CD14-positive monocyte (primary cell): ENCODE measurements at regions not wholly inside any gene's neighbourhood (a gene's known extent, or its start where the extent isn't known, plus 50 kb on each side); places are given as distances from the start of the nearest gene placed in this dataset.
A peak's percentile ranks its signal among the peaks of the same experiment; 100 is the strongest.

Experiments used
- DNase-seq, 3 donors: peaks; one replicate each; pipeline ENCODE4 v3.0.0-alpha.2; 2011 to 2022
- H2AFZ ChIP-seq: 2 replicates; pipeline ENCODE4 v1.6.0; 2012; ENCODE audit warnings: mild to moderate bottlenecking, low read depth, low read length, inconsistent platforms; ENCODE audit not compliant: insufficient read depth, poor library complexity, severe bottlenecking
- H3K27ac ChIP-seq, 2 donors: 1 replicate in 1 of 2; 2 replicates in 1 of 2; pipeline ENCODE4 v1.5.1; 2012 to 2013; ENCODE audit warnings: low read length in 2 of 2, control low read depth in 1 of 2, inconsistent platforms in 1 of 2, low read depth in 1 of 2, mild to moderate bottlenecking in 1 of 2
- H3K27me3 ChIP-seq, 2 donors: one replicate each; pipeline versions ENCODE4 v1.6.0 to v1.6.1; 2011 to 2013; ENCODE audit warnings: low read length in 2 of 2; ENCODE audit not compliant: control insufficient read depth in 2 of 2, insufficient read depth in 2 of 2
- H3K36me3 ChIP-seq, 2 donors: replicated peaks in 1 of 2; 1 replicate in 1 of 2; 2 replicates in 1 of 2; pipeline versions ENCODE4 v1.5.1 to v1.6.1; 2012 to 2013; ENCODE audit warnings: low read length in 2 of 2, control low read depth in 1 of 2, inconsistent platforms in 1 of 2, mild to moderate bottlenecking in 1 of 2; ENCODE audit not compliant: insufficient read depth in 2 of 2, control insufficient read depth in 1 of 2
- H3K4me1 ChIP-seq, 2 donors: 1 replicate in 1 of 2; 2 replicates in 1 of 2; pipeline versions ENCODE4 v1.5.1 to v1.6.1; 2012 to 2013; ENCODE audit warnings: low read length in 2 of 2, control low read depth in 1 of 2, inconsistent platforms in 1 of 2, mild to moderate bottlenecking in 1 of 2, moderate library complexity in 1 of 2; ENCODE audit not compliant: insufficient read depth in 2 of 2, control insufficient read depth in 1 of 2
- H3K4me2 ChIP-seq: replicated peaks from 2 replicates; pipeline ENCODE3; 2012; ENCODE audit warnings: low read length, moderate library complexity, mild to moderate bottlenecking; ENCODE audit not compliant: poor library complexity, severe bottlenecking; ENCODE audit errors: extremely low read depth
- H3K4me3 ChIP-seq, 3 experiments: fragments of 200-600 bp in 1 of 3; sonication (generic) in 1 of 3; replicated peaks in 1 of 3; 1 replicate in 2 of 3; 2 replicates in 1 of 3; pipeline ENCODE4 v1.5.1; 2011 to 2013; ENCODE audit warnings: low read length in 3 of 3, mild to moderate bottlenecking in 3 of 3, control low read depth in 2 of 3, low read depth in 2 of 3, inconsistent platforms in 1 of 3, moderate library complexity in 1 of 3
- H3K79me2 ChIP-seq: 2 replicates; pipeline ENCODE4 v1.6.0; 2012; ENCODE audit warnings: mild to moderate bottlenecking, control low read depth, inconsistent platforms, low read length, moderate library complexity; ENCODE audit not compliant: insufficient read depth
- H3K9ac ChIP-seq: 2 replicates; pipeline ENCODE4 v1.6.0; 2017; ENCODE audit warnings: low read length, mild to moderate bottlenecking; ENCODE audit not compliant: insufficient read depth, poor library complexity, severe bottlenecking
- H3K9me3 ChIP-seq, 2 donors: replicated peaks in 1 of 2; 1 replicate in 1 of 2; 2 replicates in 1 of 2; pipeline versions ENCODE4 v1.5.1 to v1.6.1; 2012 to 2013; ENCODE audit warnings: low read length in 2 of 2, control low read depth in 1 of 2; ENCODE audit not compliant: control insufficient read depth in 1 of 2, insufficient read depth in 1 of 2
- H4K20me1 ChIP-seq: 2 replicates; pipeline ENCODE4 v1.6.0; 2012; ENCODE audit warnings: mild to moderate bottlenecking, low read length, control low read depth, moderate library complexity; ENCODE audit not compliant: insufficient read depth
- H3K27ac Mint-ChIP-seq, 7 donors: one replicate each; pipeline ENCODE4 v1.8.0; 2020; ENCODE audit warnings: mild to moderate bottlenecking in 7 of 7, mixed read lengths in 7 of 7, moderate library complexity in 6 of 7, inconsistent platforms in 2 of 7
- H3K27me3 Mint-ChIP-seq, 3 donors: one replicate each; pipeline ENCODE4 v1.8.0; 2021 to 2022; ENCODE audit warnings: low read depth in 3 of 3, mild to moderate bottlenecking in 3 of 3, mixed read lengths in 3 of 3, moderate library complexity in 3 of 3, inconsistent platforms in 1 of 3
- H3K36me3 Mint-ChIP-seq, 2 donors: one replicate each; pipeline ENCODE4 v1.8.0; 2020; ENCODE audit warnings: mixed read lengths in 2 of 2, inconsistent platforms in 1 of 2, mild to moderate bottlenecking in 1 of 2
- H3K4me1 Mint-ChIP-seq: one replicate; pipeline ENCODE4 v1.8.0; 2020; ENCODE audit warnings: mild to moderate bottlenecking, mixed read lengths
- H3K4me3 Mint-ChIP-seq, 2 donors: one replicate each; pipeline ENCODE4 v1.8.0; 2020; ENCODE audit warnings: mild to moderate bottlenecking in 2 of 2, mixed read lengths in 2 of 2, moderate library complexity in 1 of 2
- H3K9me3 Mint-ChIP-seq, 7 donors: one replicate each; pipeline ENCODE4 v1.8.0; 2020 to 2022; ENCODE audit warnings: mixed read lengths in 7 of 7, mild to moderate bottlenecking in 6 of 7, moderate library complexity in 6 of 7, inconsistent platforms in 2 of 7
- WGBS: methylation state at CpG from one replicate; pipeline ENCODE4 v1.1.5; 2013; ENCODE audit warnings: missing lambda C conversion rate; ENCODE audit not compliant: insufficient coverage; 5-methylcytosine and 5-hydroxymethylcytosine counted together
- intact Hi-C, 2 donors: fragments of 100-400 bp; cut with micrococcal nuclease; formaldehyde crosslinking; loops; one replicate each; pipeline versions ENCODE4 v1.15.0 to v1.15.1; 2023
- TF ChIP-seq, protein P1 (sequence below): fragments of 200-600 bp; IDR thresholded peaks from one replicate; pipeline ENCODE4 v1.8.0; 2022; ENCODE audit warnings: antibody characterized with exemption, mild to moderate bottlenecking

DNA sequence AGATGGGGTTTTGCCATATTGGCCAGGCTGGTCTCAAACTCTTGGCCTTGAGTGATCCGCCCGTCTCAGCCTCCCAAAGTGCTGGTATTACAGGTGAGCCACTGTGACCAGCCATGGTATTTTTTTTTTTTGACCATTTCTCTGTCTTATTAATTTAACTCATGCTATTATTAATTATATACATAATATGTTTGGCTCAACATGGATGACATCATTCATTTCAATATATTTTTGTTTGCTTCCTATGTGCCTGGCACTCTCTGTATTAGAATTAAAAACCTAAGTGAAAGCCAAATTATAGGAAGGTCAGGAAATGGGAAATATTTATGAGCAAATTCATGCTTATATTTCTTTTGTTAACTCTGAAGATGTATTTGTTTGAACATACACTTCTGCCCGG is 55.8 kb upstream of the AKIRIN2 start:
- 100% methylated on average over 1 of the region's 3 CpGs for WGBS
- TF ChIP-seq, protein P1, sequence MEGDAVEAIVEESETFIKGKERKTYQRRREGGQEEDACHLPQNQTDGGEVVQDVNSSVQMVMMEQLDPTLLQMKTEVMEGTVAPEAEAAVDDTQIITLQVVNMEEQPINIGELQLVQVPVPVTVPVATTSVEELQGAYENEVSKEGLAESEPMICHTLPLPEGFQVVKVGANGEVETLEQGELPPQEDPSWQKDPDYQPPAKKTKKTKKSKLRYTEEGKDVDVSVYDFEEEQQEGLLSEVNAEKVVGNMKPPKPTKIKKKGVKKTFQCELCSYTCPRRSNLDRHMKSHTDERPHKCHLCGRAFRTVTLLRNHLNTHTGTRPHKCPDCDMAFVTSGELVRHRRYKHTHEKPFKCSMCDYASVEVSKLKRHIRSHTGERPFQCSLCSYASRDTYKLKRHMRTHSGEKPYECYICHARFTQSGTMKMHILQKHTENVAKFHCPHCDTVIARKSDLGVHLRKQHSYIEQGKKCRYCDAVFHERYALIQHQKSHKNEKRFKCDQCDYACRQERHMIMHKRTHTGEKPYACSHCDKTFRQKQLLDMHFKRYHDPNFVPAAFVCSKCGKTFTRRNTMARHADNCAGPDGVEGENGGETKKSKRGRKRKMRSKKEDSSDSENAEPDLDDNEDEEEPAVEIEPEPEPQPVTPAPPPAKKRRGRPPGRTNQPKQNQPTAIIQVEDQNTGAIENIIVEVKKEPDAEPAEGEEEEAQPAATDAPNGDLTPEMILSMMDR, result no peak
- Mint-ChIP-seq H3K36me3 (no peaks in the 10 kb centered on the region), H3K4me3 (no peak overlapping the region), H3K27ac (peak overlapping the region; percentile 94 to 99 (median 97)), H3K27me3 (peaks cover 0 to 1% (median 0%) of the 10 kb centered on the region in 3 donors), H3K4me1 (peaks cover 50% of the 10 kb centered on the region), H3K9me3 (peaks cover 0 to 4% (median 0%) of the 10 kb centered on the region in 7 donors)
- no peaks in the 10 kb centered on the region for H3K36me3 ChIP-seq
- H3K27ac ChIP-seq, result peak overlapping the region; percentile 85 to 90
- H3K4me2 ChIP-seq, result peak overlapping the region; percentile 37
- no peaks in the 10 kb centered on the region for H3K27me3 ChIP-seq
- H3K79me2 ChIP-seq, result no peaks in the 10 kb centered on the region
- H2AFZ ChIP-seq, result no peak overlapping the region
- intact Hi-C loops, result loop anchor here (5.0 kb wide), 2 partner anchors 55 to 60 kb away; partner anchors contain the start of gene AKIRIN2 (in 1 of the 2)
- H3K9ac ChIP-seq, result no peak overlapping the region
- no peak overlapping the region for H3K4me3 ChIP-seq
- H3K9me3 ChIP-seq, result no peaks in the 10 kb centered on the region
- no peaks in the 10 kb centered on the region for H4K20me1 ChIP-seq
- no peak for DNase-seq
- peaks cover 54 to 61% of the 10 kb centered on the region in 2 donors for H3K4me1 ChIP-seq

DNA sequence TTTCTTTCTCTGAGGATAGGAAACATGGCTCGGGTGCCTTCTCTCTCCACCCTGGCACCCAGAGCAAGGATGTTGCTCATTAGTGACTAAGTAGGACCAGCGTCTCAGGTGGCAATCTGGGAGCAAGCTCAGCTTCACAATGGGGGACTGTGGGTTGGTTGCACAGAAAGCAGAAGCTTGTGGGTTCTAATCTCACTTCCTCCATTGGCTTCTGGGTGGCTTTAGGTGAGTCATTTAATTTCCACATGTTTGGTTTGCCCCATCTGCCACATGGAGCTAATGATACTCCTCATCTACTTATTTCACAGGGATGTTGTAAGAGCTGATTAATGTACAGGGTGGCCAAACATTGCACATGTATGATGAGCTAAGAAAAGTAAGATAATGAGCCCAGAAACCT is 54.8 kb upstream of the AKIRIN2 start:
- TF ChIP-seq, protein P1, result no peak
- peak overlapping the region; percentile 94 to 99 (median 97) for H3K27ac Mint-ChIP-seq
- Histone ChIP-seq H3K27ac (peak overlapping the region; percentile 86 to 90), H4K20me1 (no peaks in the 10 kb centered on the region), H3K36me3 (no peaks in the 10 kb centered on the region), H2AFZ (no peak overlapping the region), H3K27me3 (no peaks in the 10 kb centered on the region), H3K9ac (no peak overlapping the region), H3K9me3 (no peaks in the 10 kb centered on the region), H3K4me3 (peak overlapping the region in 1 of 3 experiments; percentile 47), H3K4me2 (peak overlapping the region; percentile 37), H3K4me1 (peaks cover 57 to 64% of the 10 kb centered on the region in 2 donors), H3K79me2 (no peaks in the 10 kb centered on the region)
- no CpG with 5 or more reads among the region's 2 CpGs for WGBS
- no peaks in the 10 kb centered on the region for H3K36me3 Mint-ChIP-seq
- no peak overlapping the region for H3K4me3 Mint-ChIP-seq
- peak; percentile 97 to 99 (median 98) for DNase-seq
- peaks cover 0 to 1% (median 0%) of the 10 kb centered on the region in 3 donors for H3K27me3 Mint-ChIP-seq
- peaks cover 53% of the 10 kb centered on the region for H3K4me1 Mint-ChIP-seq
- intact Hi-C loops, result loop anchor here (5.0 kb wide), 2 partner anchors 55 to 60 kb away; partner anchors contain the start of gene AKIRIN2 (in 1 of the 2)
- peaks cover 0 to 4% (median 2%) of the 10 kb centered on the region in 7 donors for H3K9me3 Mint-ChIP-seq
